CD4-positive, alpha-beta T cell treated with Interferon alpha-2 for 1 hour (primary cell): ENCODE measurements at regions not wholly inside any gene's neighbourhood (a gene's known extent, or its start where the extent isn't known, plus 50 kb on each side); places are given as distances from the start of the nearest gene placed in this dataset.
"Not testable (repeated sequence)": the region's sequence is repeated elsewhere in the genome, so short reads cannot be mapped to it uniquely, and the experiment has no call there.

Experiments
- DNase-seq, 2 donors: peaks; one replicate each; pipeline ENCODE4 v3.0.0-alpha.2; 2020 to 2022

- DNase-seq, result no peak
Measured at GRCh38 chr1:58180537-58180936, 366.0 kb downstream of the OMA1 start.

GRCh38 chr1:58169160-58169559 lies 377.4 kb downstream of the OMA1 start:
- not testable (repeated sequence) for DNase-seq

GRCh38 chr1:58167131-58167530 lies 379.4 kb downstream of the OMA1 start:
- not testable (repeated sequence) for DNase-seq

- DNase-seq, result no peak
Measured at GRCh38 chr1:58166417-58166816, 380.1 kb downstream of the OMA1 start.

GRCh38 chr1:58165073-58165472 lies 381.5 kb downstream of the OMA1 start:
- no peak for DNase-seq

- no peak for DNase-seq
Measured at GRCh38 chr1:58162952-58163550, 383.5 kb downstream of the OMA1 start.

- DNase-seq, result no peak
Measured at GRCh38 chr1:58159434-58159830, 387.1 kb downstream of the OMA1 start.

GRCh38 chr1:58158506-58159433 lies 387.8 kb downstream of the OMA1 start:
- DNase-seq, result no peak

GRCh38 chr1:58158016-58158415 lies 388.5 kb downstream of the OMA1 start:
- DNase-seq, result no peak

- DNase-seq, result no peak
Measured at GRCh38 chr1:58157256-58157655, 389.3 kb downstream of the OMA1 start.

GRCh38 chr1:58156831-58157230 lies 389.7 kb downstream of the OMA1 start:
- no peak for DNase-seq

GRCh38 chr1:58156124-58156468 lies 390.4 kb downstream of the OMA1 start:
- DNase-seq, result no peak

GRCh38 chr1:58155418-58156123 lies 391.0 kb downstream of the OMA1 start:
- DNase-seq, result no peak

- DNase-seq, result no peak
Measured at GRCh38 chr1:58154256-58154655, 392.3 kb downstream of the OMA1 start.

- no peak for DNase-seq
Measured at GRCh38 chr1:58152697-58153096, 393.8 kb downstream of the OMA1 start.

GRCh38 chr1:58149271-58149812 lies 397.2 kb downstream of the OMA1 start:
- DNase-seq, result no peak

GRCh38 chr1:58144698-58145270 lies 401.7 kb downstream of the OMA1 start:
- DNase-seq, result no peak

GRCh38 chr1:58143972-58144697 lies 402.4 kb downstream of the OMA1 start:
- DNase-seq, result no peak

- no peak for DNase-seq
Measured at GRCh38 chr1:58136387-58136786, 410.1 kb downstream of the OMA1 start.

- no peak for DNase-seq
Measured at GRCh38 chr1:58135821-58136321, 410.7 kb downstream of the OMA1 start.

- DNase-seq, result no peak
Measured at GRCh38 chr1:58133562-58133961, 413.0 kb downstream of the OMA1 start.

GRCh38 chr1:58123051-58123450 lies 423.5 kb downstream of the OMA1 start:
- no peak for DNase-seq
